MCF 10A (cell line): ENCODE measurements at regions not wholly inside any gene's neighbourhood (a gene's known extent, or its start where the extent isn't known, plus 50 kb on each side); places are given as distances from the start of the nearest gene placed in this dataset.

Experiments
- BruUV-seq: library from RNA; stranded (reverse); fragments of 400-500 nt; replicated peaks from 2 replicates; lab custom pipeline; 2021; lab: Mats Ljungman, UMichigan
- CTCF ChIA-PET: fragments of 300-600 bp; sonication (Branson Sonifier 250); formaldehyde crosslinking; extraction: SDS; loops from one replicate; lab custom pipeline; 2021; ENCODE audit warnings: antibody characterized with exemption, inconsistent platforms; lab: Yijun Ruan, JAX
- POLR2A ChIA-PET: fragments of 300-600, 350-650 bp; sonication (Branson Sonifier 250); formaldehyde crosslinking; extraction: SDS; loops from one replicate; lab custom pipeline; 2020; ENCODE audit warnings: antibody characterized with exemption, inconsistent platforms; lab: Yijun Ruan, JAX
- DNase-seq: peaks from one replicate; pipeline ENCODE4 v3.0.0-alpha.2; 2018; ENCODE audit not compliant: unreplicated experiment
- H3K27ac Mint-ChIP-seq: one replicate; pipeline ENCODE4 v1.8.0; 2022; ENCODE audit warnings: mild to moderate bottlenecking, low read depth, mixed read lengths; ENCODE audit not compliant: unreplicated experiment
- H3K27me3 Mint-ChIP-seq: one replicate; pipeline ENCODE4 v1.8.0; 2022; ENCODE audit warnings: mixed read lengths; ENCODE audit not compliant: insufficient read depth, unreplicated experiment
- H3K36me3 Mint-ChIP-seq: one replicate; pipeline ENCODE4 v1.8.0; 2022; ENCODE audit warnings: mild to moderate bottlenecking, moderate library complexity, mixed read lengths; ENCODE audit not compliant: insufficient read depth, unreplicated experiment
- H3K4me1 Mint-ChIP-seq: one replicate; pipeline ENCODE4 v1.8.0; 2022; ENCODE audit warnings: mixed read lengths; ENCODE audit not compliant: insufficient read depth, unreplicated experiment
- H3K4me3 Mint-ChIP-seq: one replicate; pipeline ENCODE4 v1.8.0; 2022; ENCODE audit warnings: mild to moderate bottlenecking, moderate library complexity, mixed read lengths; ENCODE audit not compliant: unreplicated experiment
- H3K9me3 Mint-ChIP-seq: one replicate; pipeline ENCODE4 v1.8.0; 2022; ENCODE audit warnings: mixed read lengths; ENCODE audit not compliant: unreplicated experiment
- intact Hi-C: fragments of 100-400 bp; cut with micrococcal nuclease; formaldehyde crosslinking; loops from 2 replicates; pipeline ENCODE4 v1.14.1; 2022
- TF ChIP-seq, protein P1 (sequence below): fragments of 200-600 bp; IDR thresholded peaks from one replicate; pipeline ENCODE4 v1.8.0; 2022; ENCODE audit warnings: antibody characterized with exemption, mild to moderate bottlenecking; ENCODE audit not compliant: unreplicated experiment

DNA sequence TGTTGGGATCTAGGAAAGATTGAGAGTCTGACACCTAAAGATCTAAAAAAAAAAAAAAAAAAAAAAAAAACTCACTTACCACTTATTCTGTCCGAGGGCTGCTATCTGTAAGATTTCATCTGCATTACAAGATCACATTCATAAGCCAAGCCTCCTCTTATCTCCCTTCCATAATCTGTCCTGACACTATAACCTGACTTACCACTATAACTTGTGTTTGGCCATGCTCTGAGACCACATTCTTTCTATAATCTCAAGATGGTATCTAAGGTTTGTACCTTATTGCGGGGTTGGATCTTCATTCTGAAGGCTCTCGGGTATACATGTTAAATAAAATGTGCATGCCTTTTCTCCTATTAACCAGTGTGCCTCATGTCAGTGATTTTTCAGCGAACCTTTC, 144.4 kb downstream of the MAGEB17 start:
- Mint-ChIP-seq H3K9me3 (no peaks in the 10 kb centered on the region), H3K27ac (no peak overlapping the region), H3K36me3 (peaks cover 6% of the 10 kb centered on the region), H3K4me1 (no peaks in the 10 kb centered on the region), H3K27me3 (peaks cover 84% of the 10 kb centered on the region), H3K4me3 (no peak overlapping the region)
- TF ChIP-seq, protein P1, sequence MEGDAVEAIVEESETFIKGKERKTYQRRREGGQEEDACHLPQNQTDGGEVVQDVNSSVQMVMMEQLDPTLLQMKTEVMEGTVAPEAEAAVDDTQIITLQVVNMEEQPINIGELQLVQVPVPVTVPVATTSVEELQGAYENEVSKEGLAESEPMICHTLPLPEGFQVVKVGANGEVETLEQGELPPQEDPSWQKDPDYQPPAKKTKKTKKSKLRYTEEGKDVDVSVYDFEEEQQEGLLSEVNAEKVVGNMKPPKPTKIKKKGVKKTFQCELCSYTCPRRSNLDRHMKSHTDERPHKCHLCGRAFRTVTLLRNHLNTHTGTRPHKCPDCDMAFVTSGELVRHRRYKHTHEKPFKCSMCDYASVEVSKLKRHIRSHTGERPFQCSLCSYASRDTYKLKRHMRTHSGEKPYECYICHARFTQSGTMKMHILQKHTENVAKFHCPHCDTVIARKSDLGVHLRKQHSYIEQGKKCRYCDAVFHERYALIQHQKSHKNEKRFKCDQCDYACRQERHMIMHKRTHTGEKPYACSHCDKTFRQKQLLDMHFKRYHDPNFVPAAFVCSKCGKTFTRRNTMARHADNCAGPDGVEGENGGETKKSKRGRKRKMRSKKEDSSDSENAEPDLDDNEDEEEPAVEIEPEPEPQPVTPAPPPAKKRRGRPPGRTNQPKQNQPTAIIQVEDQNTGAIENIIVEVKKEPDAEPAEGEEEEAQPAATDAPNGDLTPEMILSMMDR = no peak
- ChIA-PET POLR2A (no interaction called here), CTCF (interaction anchor here (1.4 kb wide), 1 partner anchor 21 kb away, joined by 4 read pairs; no protein-coding TSS in a partner anchor)
- no peak for DNase-seq
- intact Hi-C loops = no loop called here
- BruUV-seq = no TSS peak

DNA sequence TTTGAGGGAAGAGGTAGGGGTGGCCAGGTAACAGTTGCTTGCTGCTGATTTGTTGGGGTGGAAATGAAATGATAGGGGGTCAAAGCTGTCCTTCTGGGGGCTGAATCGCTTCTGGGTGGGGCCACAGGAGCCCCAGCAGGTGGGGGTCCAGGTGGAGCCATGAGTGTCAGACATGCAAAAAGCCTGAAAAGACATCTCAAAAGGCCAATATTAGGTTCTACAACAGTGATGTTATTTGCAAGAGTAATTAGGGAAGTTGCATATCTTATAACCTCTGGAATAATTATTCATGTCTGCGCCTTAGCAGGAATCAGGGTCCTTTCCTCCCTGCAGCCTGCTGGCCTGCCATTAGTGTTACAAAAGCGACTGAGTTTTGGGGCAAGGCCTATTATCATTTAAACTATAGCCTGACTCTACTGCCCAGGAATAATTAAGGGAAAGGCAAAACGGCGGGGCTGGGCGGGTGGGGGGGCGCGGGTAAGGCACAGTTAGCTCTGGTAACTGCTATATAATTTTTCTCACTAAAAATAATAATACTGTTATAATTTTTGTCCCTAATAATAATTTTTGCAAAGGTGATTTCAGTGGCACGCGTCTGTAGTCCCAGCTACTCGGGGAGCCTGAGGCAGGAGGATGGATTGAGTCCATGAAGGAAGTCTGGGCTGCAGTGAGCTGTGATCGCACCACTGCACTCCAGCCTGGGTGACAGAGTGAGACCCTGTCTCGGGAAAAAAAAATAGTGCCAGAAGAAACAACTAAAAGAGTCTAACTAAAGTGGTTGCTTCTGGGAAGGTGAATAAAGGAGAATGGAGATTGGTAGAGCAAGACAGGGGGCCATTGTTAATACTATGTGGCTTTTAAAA, 145.7 kb downstream of the MAGEB17 start:
- H3K27me3 Mint-ChIP-seq = peaks cover 87% of the 10 kb centered on the region
- H3K4me1 Mint-ChIP-seq = no peaks in the 10 kb centered on the region
- no peak overlapping the region for H3K4me3 Mint-ChIP-seq
- intact Hi-C loops = no loop called here
- POLR2A ChIA-PET = no interaction called here
- H3K36me3 Mint-ChIP-seq = peaks cover 6% of the 10 kb centered on the region
- CTCF ChIA-PET = interaction anchor here (0.6 to 1.4 kb wide), 2 partner anchors 23 to 395 kb away, joined by 3 to 4 read pairs; no protein-coding TSS in a partner anchor
- BruUV-seq = no TSS peak
- no peaks in the 10 kb centered on the region for H3K9me3 Mint-ChIP-seq
- DNase-seq = no peak
- TF ChIP-seq, protein P1 = no peak
- no peak overlapping the region for H3K27ac Mint-ChIP-seq

DNA sequence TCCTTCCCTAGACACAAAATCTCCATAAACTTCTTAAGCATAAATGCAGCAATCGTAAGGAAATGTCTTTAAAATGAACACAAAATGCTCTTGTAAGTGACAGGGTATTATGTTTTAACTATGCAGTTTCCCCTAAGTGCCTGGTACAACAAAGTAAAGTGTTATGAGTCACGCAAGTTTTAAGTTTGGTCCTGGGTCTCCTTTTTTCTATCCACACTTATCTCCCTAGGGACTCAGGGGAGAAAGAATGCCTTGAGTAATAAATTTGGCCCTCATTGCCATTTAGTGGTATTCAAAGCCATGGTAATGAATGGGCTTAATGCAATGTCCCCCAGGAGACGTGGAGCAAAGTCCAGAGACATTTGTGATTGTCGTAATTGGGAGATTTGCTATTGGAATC, 149.1 kb downstream of the MAGEB17 start:
- no peak for DNase-seq
- intact Hi-C loops = no loop called here
- Mint-ChIP-seq H3K27ac (no peak overlapping the region), H3K4me1 (no peaks in the 10 kb centered on the region), H3K9me3 (no peaks in the 10 kb centered on the region), H3K4me3 (no peak overlapping the region), H3K36me3 (peaks cover 6% of the 10 kb centered on the region), H3K27me3 (peaks cover 59% of the 10 kb centered on the region)
- BruUV-seq = no TSS peak
- ChIA-PET CTCF (no interaction called here), POLR2A (no interaction called here)
- TF ChIP-seq, protein P1 = no peak

DNA sequence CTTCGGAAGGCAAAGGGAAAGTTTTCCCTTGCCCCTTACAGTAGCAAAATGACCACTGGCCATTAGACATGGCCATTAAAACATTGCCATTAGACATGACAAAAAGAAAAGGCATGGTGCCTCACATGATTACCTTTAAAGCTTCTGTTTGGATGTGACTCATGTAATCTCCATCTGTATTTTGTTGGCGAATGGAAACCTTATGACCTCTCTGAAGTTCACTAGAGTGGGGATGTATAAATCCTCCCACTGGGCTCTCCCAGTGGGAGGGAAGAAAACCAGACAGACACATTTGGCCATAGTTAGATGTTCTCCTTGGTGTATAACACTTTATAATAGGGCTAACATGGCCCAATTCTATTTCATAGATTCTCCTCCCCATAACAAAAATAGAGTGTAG, 152.6 kb downstream of the MAGEB17 start:
- TF ChIP-seq, protein P1 = no peak
- ChIA-PET CTCF (interaction anchor here (0.5 kb wide), 1 partner anchor 190 kb away, joined by 3 read pairs; no protein-coding TSS in a partner anchor), POLR2A (no interaction called here)
- no peaks in the 10 kb centered on the region for H3K36me3 Mint-ChIP-seq
- H3K9me3 Mint-ChIP-seq = peaks cover 7% of the 10 kb centered on the region
- H3K27me3 Mint-ChIP-seq = peaks cover 26% of the 10 kb centered on the region
- no TSS peak for BruUV-seq
- no peak for DNase-seq
- H3K4me1 Mint-ChIP-seq = no peaks in the 10 kb centered on the region
- intact Hi-C loops = no loop called here
- no peak overlapping the region for H3K27ac Mint-ChIP-seq
- H3K4me3 Mint-ChIP-seq = no peak overlapping the region
